Neural cell (in vitro differentiated cells): ENCODE measurements at regions not wholly inside any gene's neighbourhood (a gene's known extent, or its start where the extent isn't known, plus 50 kb on each side); places are given as distances from the start of the nearest gene placed in this dataset.

ENCODE experiments used
- CTCF ChIP-seq: fragments of 450-650 bp; IDR thresholded peaks from 2 replicates; pipeline ENCODE4 v1.5.1; 2014; ENCODE audit warnings: antibody characterized with exemption, mild to moderate bottlenecking, moderate library complexity; ENCODE audit not compliant: poor library complexity, severe bottlenecking
- EP300 ChIP-seq: fragments of 450-650 bp; conservative IDR thresholded peaks from 2 replicates; pipeline ENCODE4 v1.6.1; 2014; ENCODE audit warnings: antibody characterized with exemption, mild to moderate bottlenecking, moderate library complexity; ENCODE audit not compliant: poor library complexity, severe bottlenecking
- POLR2AphosphoS5 ChIP-seq: IDR thresholded peaks from 2 replicates; pipeline ENCODE4 v1.6.1; 2012

DNA sequence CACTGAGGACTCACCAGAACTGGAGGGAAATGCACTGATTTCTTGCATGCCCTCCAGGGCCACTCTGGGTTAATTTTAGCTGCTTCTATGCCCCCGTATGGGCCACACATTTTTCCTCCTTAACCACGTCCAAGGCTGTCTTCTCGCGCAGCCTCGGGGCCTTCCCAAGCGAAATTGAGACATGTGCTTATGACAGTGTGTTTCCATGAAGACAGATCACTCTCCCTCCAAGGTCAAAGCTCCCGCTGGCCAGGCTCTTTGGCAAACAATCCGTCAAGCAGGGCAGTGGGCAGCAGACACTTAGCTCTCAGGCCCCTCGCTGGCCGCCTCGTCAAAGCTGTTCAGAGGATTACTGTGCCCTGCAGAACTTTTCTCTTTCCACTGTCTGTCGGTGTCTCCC lies 243.0 kb upstream of the N4BP1 start:
- TF ChIP-seq CTCF (no peak), POLR2AphosphoS5 (no peak), EP300 (no peak)
